Heart left ventricle (tissue), 13 donors: ENCODE measurements at regions not wholly inside any gene's neighbourhood (a gene's known extent, or its start where the extent isn't known, plus 50 kb on each side); places are given as distances from the start of the nearest gene placed in this dataset.

Experiments used
- POLR2A ChIP-seq, 2 donors: fragments of 450-650 bp; IDR thresholded peaks; one replicate each; pipeline ENCODE4 v1.6.1; 2017; ENCODE audit warnings: antibody characterized with exemption in 2 of 2, mild to moderate bottlenecking in 2 of 2, moderate library complexity in 2 of 2
- TF ChIP-seq, protein P1 (sequence below), 12 donors: fragments of 200-600 bp; sonication (generic) in 4 of 12; IDR thresholded peaks; one replicate each; pipeline versions ENCODE4 v1.5.0 to v1.8.0; 2018 to 2022; ENCODE audit warnings: antibody characterized with exemption in 12 of 12, mild to moderate bottlenecking in 5 of 12
- donor health status: ischemic (EF 13 %, LVEDD 7.1; RV severe dilation, severe dysfunction).
- donor health status: DM: no; HTN: yes; CAD: no.
- donor health status: DM: no; HTN: no; CAD: no.
- donor health status: ischemic (EF 25% LVEDD 6.9; RV normal size, moderate dysfunction).
- donor health status: ischemic (EF 25% LVEDD 5.7; RV mildly dilated, moderate dysfunction).
- donor health status: ischemic (EF 35%, LVEDD 5.7; RV mildly dilated, moderate dysfunction).
- donor health status: nonischemic (EF 11% LVEDD 7.7; RV severe dilation, severe dysfunction).
- donor health status: DM: yes; HTN: yes; CAD: no.
- donor health status: PGD.
- donor health status: ischemic (EF 29% LVEDD 5.4; RV normal size, mild dysfunction).
- donor health status: nonischemic (EF 23%, LVEDD 6.1; RV moderate dilation, normal function).

DNA sequence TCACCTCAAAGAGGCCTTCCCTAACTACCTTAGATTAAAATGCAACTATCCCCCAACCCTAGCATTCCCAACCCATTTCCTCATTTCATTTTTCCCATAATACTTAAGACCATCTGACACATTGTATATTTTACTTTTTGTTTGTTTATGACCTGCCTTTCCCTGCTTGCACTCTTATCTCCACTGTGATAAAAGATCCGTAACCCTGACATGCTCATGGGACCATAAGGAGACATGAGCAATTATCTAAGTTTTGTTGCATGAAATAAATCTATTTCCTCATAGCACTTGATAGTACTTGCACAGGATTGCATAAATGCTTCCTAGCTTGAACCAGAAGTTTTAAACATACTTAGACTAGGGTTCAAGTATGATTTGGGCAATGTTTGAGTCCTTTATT lies 323.7 kb downstream of the NPR3 start:
- TF ChIP-seq, protein P1, sequence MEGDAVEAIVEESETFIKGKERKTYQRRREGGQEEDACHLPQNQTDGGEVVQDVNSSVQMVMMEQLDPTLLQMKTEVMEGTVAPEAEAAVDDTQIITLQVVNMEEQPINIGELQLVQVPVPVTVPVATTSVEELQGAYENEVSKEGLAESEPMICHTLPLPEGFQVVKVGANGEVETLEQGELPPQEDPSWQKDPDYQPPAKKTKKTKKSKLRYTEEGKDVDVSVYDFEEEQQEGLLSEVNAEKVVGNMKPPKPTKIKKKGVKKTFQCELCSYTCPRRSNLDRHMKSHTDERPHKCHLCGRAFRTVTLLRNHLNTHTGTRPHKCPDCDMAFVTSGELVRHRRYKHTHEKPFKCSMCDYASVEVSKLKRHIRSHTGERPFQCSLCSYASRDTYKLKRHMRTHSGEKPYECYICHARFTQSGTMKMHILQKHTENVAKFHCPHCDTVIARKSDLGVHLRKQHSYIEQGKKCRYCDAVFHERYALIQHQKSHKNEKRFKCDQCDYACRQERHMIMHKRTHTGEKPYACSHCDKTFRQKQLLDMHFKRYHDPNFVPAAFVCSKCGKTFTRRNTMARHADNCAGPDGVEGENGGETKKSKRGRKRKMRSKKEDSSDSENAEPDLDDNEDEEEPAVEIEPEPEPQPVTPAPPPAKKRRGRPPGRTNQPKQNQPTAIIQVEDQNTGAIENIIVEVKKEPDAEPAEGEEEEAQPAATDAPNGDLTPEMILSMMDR (IDR thresholded peaks at IDR 0.05): no peak
- no peak for TF ChIP-seq POLR2A (IDR thresholded peaks at IDR 0.05)
